HAP-1 (cell line): ENCODE measurements at regions not wholly inside any gene's neighbourhood (a gene's known extent, or its start where the extent isn't known, plus 50 kb on each side); places are given as distances from the start of the nearest gene placed in this dataset.

ENCODE experiments used
- DNase-seq, 2 experiments: peaks; one replicate each; pipeline ENCODE4 v3.0.0-alpha.2; 2016 to 2020; ENCODE audit warnings: low spot score in 2 of 2
- H3K27me3 ChIP-seq: fragments of 250-450 bp; sonication (Bioruptor Pico); 2 replicates; pipeline ENCODE4 v1.5.1; 2020; ENCODE audit warnings: low read depth, mild to moderate bottlenecking, moderate library complexity
- H3K36me3 ChIP-seq: fragments of 250-450 bp; sonication (Bioruptor Pico); replicated peaks from 2 replicates; pipeline ENCODE4 v1.5.1; 2020; ENCODE audit warnings: mild to moderate bottlenecking
- H3K4me1 ChIP-seq: fragments of 250-450 bp; sonication (Bioruptor Pico); 2 replicates; pipeline ENCODE4 v1.5.1; 2020; ENCODE audit warnings: mild to moderate bottlenecking
- H3K4me3 ChIP-seq: fragments of 250-450 bp; sonication (Bioruptor Pico); 2 replicates; pipeline ENCODE4 v1.5.1; 2020; ENCODE audit warnings: mild to moderate bottlenecking, moderate library complexity
- H3K9me3 ChIP-seq: fragments of 250-450 bp; sonication (Bioruptor Pico); 2 replicates; pipeline ENCODE4 v1.5.1; 2020; ENCODE audit warnings: mild to moderate bottlenecking, moderate library complexity
- in situ Hi-C: fragments of 300-500 bp; cut with MboI; formaldehyde crosslinking; loops from 3 replicates; pipeline ENCODE4 v1.14.3; 2020; ENCODE audit warnings: low sequenced_read_pairs, inconsistent platforms, mixed read lengths

GRCh38 chr11:26102325-26102724, 229.6 kb upstream of the ANO3 start:
- Histone ChIP-seq H3K4me3 (no peak overlapping the region), H3K4me1 (no peaks in the 10 kb centered on the region), H3K27me3 (no peaks in the 10 kb centered on the region), H3K9me3 (no peaks in the 10 kb centered on the region), H3K36me3 (no peaks in the 10 kb centered on the region)
- in situ Hi-C loops: no loop called here
- no peak for DNase-seq

- DNase-seq: no peak
- in situ Hi-C loops: no loop called here
- no peaks in the 10 kb centered on the region for H3K36me3 ChIP-seq
- no peaks in the 10 kb centered on the region for H3K4me1 ChIP-seq
- H3K27me3 ChIP-seq: no peaks in the 10 kb centered on the region
- H3K9me3 ChIP-seq: no peaks in the 10 kb centered on the region
- no peak overlapping the region for H3K4me3 ChIP-seq
Measured at GRCh38 chr11:26105762-26106423, 226.0 kb upstream of the ANO3 start.

GRCh38 chr11:26106726-26107125, 225.2 kb upstream of the ANO3 start:
- Histone ChIP-seq H3K36me3 (no peaks in the 10 kb centered on the region), H3K27me3 (no peaks in the 10 kb centered on the region), H3K4me3 (no peak overlapping the region), H3K9me3 (no peaks in the 10 kb centered on the region), H3K4me1 (no peaks in the 10 kb centered on the region)
- in situ Hi-C loops: no loop called here
- DNase-seq: no peak

GRCh38 chr11:26109658-26110368, 222.1 kb upstream of the ANO3 start:
- in situ Hi-C loops: no loop called here
- H3K36me3 ChIP-seq: no peaks in the 10 kb centered on the region
- no peaks in the 10 kb centered on the region for H3K27me3 ChIP-seq
- no peaks in the 10 kb centered on the region for H3K4me1 ChIP-seq
- no peak for DNase-seq
- no peaks in the 10 kb centered on the region for H3K9me3 ChIP-seq
- H3K4me3 ChIP-seq: no peak overlapping the region

DNA sequence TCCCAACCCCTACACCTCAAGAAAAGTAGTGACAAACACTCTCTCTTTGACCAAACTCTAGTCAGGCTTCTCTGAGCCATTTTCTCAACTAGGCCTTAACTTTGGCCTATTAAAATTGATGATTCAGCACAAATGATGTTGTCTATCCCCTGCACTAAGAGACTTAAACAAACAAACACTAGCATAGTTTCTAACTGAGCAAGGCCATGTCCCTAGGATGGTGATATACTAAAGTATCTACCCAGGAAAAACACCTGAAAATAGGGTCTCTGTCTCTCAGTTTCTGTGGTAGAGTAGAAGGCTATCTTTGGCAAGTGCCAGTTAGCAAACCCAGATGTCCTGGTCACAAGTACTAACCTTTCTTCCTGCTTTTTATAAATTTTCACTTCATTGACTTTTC, 219.7 kb upstream of the ANO3 start:
- H3K4me3 ChIP-seq: no peak overlapping the region
- H3K27me3 ChIP-seq: no peaks in the 10 kb centered on the region
- no peak for DNase-seq
- no peaks in the 10 kb centered on the region for H3K9me3 ChIP-seq
- in situ Hi-C loops: no loop called here
- H3K4me1 ChIP-seq: no peaks in the 10 kb centered on the region
- H3K36me3 ChIP-seq: no peaks in the 10 kb centered on the region

DNA sequence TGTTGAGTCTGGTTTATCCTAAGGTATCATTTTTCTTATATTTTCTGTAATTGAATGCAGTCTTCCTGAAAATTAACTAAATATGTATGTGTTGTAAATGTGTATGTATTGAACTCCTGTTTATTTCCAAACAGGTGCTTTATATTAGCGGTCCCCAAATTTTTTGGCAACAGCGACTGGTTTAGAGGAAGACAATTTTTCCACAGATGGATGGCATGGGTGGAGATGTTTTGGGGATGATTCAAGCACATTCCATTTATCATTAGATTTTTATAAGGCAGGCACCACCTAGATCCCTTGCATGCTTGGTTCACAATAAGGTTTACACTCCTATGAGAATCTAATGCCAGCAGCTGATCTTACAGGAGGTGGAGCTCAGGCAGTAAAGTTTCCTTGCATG, 210.5 kb upstream of the ANO3 start:
- Histone ChIP-seq H3K4me3 (no peak overlapping the region), H3K36me3 (no peaks in the 10 kb centered on the region), H3K4me1 (no peaks in the 10 kb centered on the region), H3K27me3 (no peaks in the 10 kb centered on the region), H3K9me3 (no peaks in the 10 kb centered on the region)
- in situ Hi-C loops: no loop called here
- DNase-seq: no peak

DNA sequence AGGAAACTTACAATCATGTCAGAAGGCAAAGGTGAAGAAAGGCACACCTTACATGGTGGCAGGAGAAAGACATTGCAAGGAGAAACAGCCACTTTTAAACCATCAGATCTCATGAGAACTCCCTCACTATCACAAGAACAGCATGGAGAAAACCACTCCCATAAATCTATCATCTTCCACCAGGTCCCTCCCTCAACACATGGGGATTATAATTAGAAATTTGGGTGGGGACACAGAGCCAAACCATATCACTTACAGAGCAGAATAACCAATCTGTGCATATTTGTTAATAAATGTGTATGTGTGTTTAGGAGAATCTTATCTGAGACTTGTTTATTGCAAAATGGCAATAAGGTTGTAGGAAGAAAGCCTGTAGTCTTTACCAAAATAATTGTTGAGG, 205.2 kb upstream of the ANO3 start:
- no peaks in the 10 kb centered on the region for H3K4me1 ChIP-seq
- H3K27me3 ChIP-seq: no peaks in the 10 kb centered on the region
- DNase-seq: no peak
- in situ Hi-C loops: no loop called here
- no peaks in the 10 kb centered on the region for H3K36me3 ChIP-seq
- H3K4me3 ChIP-seq: no peak overlapping the region
- H3K9me3 ChIP-seq: no peaks in the 10 kb centered on the region

DNA sequence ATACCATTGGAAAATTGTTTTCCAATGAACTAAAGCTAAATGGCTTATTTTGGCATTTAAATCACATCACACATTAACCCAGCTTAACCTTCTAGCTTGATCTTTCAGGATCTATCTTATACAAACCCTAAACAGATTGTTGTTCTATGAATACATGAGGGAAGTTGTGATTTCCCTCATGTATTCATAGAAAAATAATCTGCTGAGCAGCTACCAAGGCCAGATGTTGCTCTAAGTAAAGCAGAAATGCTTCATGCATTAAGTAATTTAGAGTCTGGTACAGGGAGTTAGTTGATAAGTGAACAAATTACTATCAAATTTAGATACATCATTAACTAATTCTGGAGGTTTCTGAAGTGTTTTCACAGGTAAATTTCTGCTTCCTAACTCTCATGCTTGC, 204.6 kb upstream of the ANO3 start:
- Histone ChIP-seq H3K9me3 (no peaks in the 10 kb centered on the region), H3K4me1 (no peaks in the 10 kb centered on the region), H3K4me3 (no peak overlapping the region), H3K27me3 (no peaks in the 10 kb centered on the region), H3K36me3 (no peaks in the 10 kb centered on the region)
- DNase-seq: no peak
- in situ Hi-C loops: no loop called here

- H3K27me3 ChIP-seq: no peaks in the 10 kb centered on the region
- no peaks in the 10 kb centered on the region for H3K9me3 ChIP-seq
- no peak for DNase-seq
- no peaks in the 10 kb centered on the region for H3K4me1 ChIP-seq
- H3K4me3 ChIP-seq: no peak overlapping the region
- H3K36me3 ChIP-seq: no peaks in the 10 kb centered on the region
- in situ Hi-C loops: no loop called here
Measured at GRCh38 chr11:26131406-26131805, 200.5 kb upstream of the ANO3 start.

DNA sequence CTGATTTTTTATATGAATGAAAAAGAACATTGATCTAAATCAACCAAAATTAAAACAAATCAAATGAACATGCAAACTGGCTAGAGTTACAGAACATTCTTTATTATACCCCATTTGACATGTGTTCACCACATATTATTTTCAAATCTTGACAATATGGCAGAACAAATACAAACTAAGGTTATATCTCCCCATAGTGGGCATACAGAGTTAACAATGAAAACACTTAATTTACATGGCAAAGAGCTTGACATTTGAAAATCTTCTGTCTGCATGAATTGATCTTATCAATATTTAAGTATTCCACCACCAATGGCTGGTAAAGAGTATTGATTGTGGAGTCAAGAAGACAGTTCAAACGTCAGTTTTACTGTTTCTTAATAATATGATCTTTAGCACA, 197.9 kb upstream of the ANO3 start:
- Histone ChIP-seq H3K9me3 (no peaks in the 10 kb centered on the region), H3K4me1 (no peaks in the 10 kb centered on the region), H3K27me3 (0 out of 2 replicates have a peak, but pooled peaks cover 2% of the 10 kb centered on the region), H3K36me3 (no peaks in the 10 kb centered on the region), H3K4me3 (no peak overlapping the region)
- no peak for DNase-seq
- in situ Hi-C loops: no loop called here

DNA sequence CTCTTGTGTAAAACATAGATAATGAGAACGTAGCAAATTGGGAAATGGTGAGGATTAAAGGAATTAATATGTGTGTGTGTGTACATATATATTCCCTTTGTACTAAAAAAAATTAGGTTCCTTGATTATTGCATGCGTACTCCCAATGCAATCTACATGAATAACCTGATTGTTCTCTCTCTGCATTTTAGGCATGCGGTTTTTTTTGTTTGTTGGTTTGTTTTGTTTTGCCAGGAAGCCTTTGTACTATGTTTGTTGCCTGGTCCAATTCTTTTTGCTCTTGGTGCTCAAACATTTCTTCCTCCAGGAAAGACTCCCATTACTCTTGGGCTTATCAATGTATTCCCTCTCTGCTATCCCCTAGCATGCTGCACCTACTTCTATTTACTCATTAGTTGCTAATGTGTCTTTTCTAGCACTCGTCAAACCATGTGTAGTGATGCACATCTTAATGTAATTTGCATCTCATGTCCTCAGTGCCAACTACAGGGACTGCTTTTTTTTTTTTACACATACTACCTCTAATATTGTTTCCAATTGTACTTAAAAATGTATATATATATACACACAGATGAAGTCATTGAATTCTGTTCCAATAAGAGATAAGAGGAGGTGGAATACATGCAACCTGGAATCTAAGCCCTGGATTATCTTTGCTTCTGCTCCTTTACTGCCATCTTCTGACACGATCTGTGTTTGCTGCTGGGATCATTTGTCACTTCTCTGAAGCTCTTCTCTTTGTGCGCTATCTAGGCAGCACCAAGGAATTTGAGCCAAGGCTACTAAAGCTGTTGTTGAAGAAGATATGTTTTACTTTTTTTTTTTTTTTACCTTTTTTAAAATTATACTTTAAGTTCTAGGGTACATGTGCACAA, 197.2 kb upstream of the ANO3 start:
- H3K4me1 ChIP-seq: no peaks in the 10 kb centered on the region
- in situ Hi-C loops: no loop called here
- no peak for DNase-seq
- no peaks in the 10 kb centered on the region for H3K36me3 ChIP-seq
- H3K4me3 ChIP-seq: no peak overlapping the region
- H3K27me3 ChIP-seq: 0 out of 2 replicates have a peak, but pooled peaks cover 2% of the 10 kb centered on the region
- no peaks in the 10 kb centered on the region for H3K9me3 ChIP-seq

- Histone ChIP-seq H3K4me3 (no peak overlapping the region), H3K4me1 (no peaks in the 10 kb centered on the region), H3K27me3 (0 out of 2 replicates have a peak, but pooled peaks cover 2% of the 10 kb centered on the region), H3K9me3 (no peaks in the 10 kb centered on the region), H3K36me3 (no peaks in the 10 kb centered on the region)
- DNase-seq: no peak
- in situ Hi-C loops: no loop called here
Measured at GRCh38 chr11:26137651-26138050, 194.3 kb upstream of the ANO3 start.

GRCh38 chr11:26142891-26143290, 189.0 kb upstream of the ANO3 start:
- Histone ChIP-seq H3K4me1 (peaks cover 6% of the 10 kb centered on the region; the same call in 1 of the 2 replicates), H3K36me3 (no peaks in the 10 kb centered on the region), H3K4me3 (no peak overlapping the region), H3K9me3 (no peaks in the 10 kb centered on the region), H3K27me3 (0 out of 2 replicates have a peak, but pooled peaks cover 5% of the 10 kb centered on the region)
- in situ Hi-C loops: no loop called here
- no peak for DNase-seq
